SW 1271 (cell line): ENCODE measurements at regions not wholly inside any gene's neighbourhood (a gene's known extent, or its start where the extent isn't known, plus 50 kb on each side); places are given as distances from the start of the nearest gene placed in this dataset.
"Not testable (repeated sequence)": the region's sequence is repeated elsewhere in the genome, so short reads cannot be mapped to it uniquely, and the experiment has no call there.

Experiments
- DNase-seq, 2 experiments: peaks; one replicate each; lab custom pipeline; 2025; lab: John Stamatoyannopoulos, UW

DNA sequence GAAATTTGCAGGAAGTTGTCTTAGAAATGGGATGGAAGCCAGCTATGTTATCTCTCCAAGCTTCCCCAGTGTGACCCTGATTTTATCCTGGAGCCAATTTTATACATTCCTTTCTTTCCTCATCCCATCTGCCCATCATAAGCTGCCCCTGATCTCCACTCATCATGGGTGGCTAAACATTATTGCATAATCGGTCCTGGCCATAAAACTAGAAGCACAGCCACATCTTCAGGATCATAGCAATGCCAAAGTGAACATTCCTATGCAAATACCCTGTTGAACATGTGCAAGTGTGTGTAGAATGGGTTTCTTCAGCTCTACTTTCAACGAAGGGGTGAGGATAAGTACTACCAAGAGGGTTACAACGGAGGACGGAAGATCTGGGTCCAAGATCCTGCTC, 50.6 kb upstream of the COG2 start:
- DNase-seq, result no peak

GRCh38 chr1:230589951-230590350, 52.3 kb upstream of the COG2 start:
- DNase-seq, result no peak

DNA sequence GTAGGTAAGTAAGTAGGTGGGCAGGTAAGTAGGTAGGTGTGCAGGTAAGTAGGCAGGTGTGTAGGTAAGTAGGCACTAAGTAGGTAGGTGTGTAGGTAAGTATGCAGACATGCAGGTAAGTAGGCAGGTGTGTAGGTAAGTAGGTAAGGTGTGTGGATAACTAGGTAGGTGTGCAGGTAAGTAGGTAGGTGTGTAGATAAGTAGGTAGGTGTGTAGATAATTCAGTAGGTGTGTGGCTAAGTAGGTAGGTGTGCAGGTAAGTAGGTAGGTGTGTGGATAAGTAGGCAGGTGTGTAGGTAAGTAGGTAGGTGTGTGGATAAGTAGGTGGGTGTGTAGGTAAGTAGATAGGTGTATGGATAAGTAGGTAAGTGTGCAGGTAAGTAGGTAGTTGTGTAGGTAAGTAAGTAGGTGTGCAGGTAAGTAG, 53.9 kb upstream of the COG2 start:
- no peak for DNase-seq

DNA sequence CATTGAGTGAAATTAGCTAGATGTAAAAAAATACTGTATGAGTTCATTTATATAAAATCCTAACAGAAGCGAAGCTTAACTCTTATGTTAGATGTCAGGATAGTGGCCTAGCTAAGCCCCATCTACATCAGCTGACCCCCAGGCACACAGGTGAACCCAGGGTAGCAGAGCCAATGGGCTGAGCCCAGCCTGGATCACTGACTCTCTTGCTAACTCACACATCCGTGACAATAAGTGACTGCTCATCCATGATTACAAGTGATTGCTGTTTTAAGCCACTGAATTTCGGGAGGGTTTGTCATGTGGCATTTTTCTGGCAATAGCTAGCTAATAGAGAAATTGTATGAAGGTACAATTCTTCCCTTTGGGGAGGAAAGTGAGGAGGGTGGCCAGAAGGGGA, 55.2 kb upstream of the COG2 start:
- no peak for DNase-seq

DNA sequence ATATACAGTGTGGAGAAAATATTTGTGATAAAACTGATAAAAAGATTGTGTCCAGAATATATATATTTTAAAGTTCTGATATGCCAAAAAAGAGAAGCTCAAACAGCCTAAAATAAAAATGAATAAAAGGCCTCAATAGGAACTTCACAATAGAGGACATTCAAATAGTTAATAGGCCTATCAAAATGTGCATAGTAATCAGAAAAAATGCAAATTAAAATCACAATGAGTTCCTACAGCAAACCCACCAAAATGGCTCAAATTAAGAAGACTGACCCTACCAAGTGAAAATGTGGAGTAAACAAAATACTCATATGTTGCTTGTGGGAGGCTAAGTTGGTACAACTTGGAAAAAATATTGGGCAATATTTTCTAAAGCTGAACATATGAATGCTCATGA, 57.6 kb upstream of the COG2 start:
- no peak for DNase-seq

- DNase-seq, result no peak
These were observed 60.7 kb upstream of the COG2 start for GRCh38 chr1:230581446-230582079.

DNA sequence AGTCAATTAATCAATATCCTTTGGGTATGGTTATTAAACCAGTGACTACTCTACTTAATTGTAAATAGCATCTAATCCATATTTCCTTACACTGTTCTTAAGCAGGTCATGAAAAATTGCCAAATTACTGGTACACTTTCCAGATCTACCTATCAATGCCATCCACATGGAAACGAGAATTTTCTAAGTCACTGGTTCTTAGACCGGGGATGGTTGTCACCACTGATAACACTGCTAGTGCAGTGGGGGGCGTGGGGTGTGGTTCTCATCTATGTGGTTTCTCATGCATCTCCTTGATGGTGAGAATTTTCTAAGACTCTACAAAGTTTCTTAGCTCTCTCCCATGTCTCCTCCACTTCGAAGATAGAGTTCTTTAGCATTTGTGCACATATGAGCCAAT, 63.7 kb upstream of the COG2 start:
- DNase-seq, result no peak

DNA sequence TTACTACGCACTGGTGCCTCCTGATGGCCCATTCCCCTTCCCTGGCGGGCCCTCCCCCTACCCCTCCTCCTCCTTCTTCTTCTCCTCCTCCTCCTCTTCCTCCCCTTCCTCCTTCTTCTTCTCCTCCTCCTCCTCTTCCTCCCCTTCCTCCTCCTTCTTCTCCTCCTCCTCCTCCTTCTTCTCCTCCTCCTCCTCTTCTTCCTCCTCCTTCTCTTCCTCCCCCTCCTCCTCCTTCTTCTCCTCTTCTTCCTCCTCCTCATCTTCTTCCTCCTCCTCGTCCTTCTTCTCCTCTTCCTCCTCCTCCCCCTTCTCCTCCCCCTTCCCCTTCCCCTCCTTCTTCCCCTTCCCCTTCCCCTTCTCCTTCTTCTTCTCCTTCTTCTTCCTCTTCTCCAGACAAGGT, 64.7 kb upstream of the COG2 start:
- no peak for DNase-seq

- DNase-seq, result no peak
These were observed 66.3 kb upstream of the COG2 start for GRCh38 chr1:230575886-230576500.

DNA sequence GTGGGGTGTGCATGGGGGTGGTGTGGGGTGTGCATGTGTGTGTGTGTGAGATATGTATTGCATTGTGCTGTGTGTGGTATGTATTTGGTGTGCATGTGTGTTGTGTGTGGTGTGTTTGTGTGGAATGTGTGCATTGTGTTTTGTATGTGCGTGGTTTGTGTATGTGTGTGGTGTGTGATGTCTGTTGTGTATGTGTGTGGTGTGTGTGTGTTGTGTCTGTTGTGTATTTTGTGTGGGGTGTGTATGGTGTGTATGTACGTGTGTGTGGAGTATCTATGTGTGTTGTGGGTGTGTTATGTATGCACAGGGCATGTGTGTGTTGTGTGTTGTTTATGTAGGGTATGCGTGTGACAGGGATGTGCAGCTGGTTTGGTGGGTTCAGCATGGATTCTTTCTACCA, 67.8 kb upstream of the COG2 start:
- no peak for DNase-seq

- DNase-seq, result no peak
These were observed 68.6 kb upstream of the COG2 start for GRCh38 chr1:230573658-230574057.

DNA sequence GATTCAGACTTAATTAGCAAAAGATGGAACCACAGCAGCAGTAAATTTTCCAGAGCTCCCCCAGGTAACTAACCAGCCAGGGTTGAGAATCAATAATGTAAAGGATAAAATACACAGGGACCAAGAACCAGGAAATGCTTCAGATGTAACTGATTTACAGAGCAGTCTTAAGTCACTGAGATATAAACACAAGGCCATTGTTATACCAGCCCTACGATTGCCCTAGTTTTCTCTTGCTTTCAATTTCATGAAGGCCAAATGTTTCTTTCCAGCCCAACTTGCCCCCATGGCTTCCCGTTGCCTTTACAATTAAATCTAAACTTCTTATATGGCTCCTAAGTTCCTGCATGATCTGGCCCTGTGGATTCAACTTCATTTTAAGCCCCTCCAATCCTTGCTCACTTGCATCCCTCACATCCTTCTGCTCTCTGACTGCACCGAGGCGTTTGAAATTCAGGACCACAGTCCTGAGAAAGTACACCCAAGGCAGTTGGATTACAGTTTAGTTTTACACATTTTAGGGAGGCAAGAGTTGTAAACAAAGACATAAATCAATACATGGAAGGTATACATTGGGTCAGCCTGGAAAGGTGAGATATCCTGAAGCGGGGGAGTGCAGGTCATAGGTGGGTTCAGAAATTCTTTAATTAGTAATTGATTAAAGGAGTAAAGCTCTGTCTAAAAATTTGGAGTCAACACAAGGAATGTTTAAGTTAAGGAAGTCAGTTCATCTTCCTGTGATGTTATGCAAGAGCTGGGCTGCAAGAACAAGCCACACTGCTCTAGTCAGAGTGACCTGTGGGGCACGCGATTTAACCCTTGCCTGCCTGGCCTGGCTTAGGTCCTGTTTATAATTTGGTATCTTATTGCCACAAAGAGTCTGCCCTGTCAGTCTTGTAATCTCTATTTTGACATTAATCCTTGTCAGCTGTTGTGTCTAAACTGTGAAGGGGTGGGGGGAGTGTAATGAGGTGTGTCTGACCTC, 69.9 kb upstream of the COG2 start:
- DNase-seq, result no peak

DNA sequence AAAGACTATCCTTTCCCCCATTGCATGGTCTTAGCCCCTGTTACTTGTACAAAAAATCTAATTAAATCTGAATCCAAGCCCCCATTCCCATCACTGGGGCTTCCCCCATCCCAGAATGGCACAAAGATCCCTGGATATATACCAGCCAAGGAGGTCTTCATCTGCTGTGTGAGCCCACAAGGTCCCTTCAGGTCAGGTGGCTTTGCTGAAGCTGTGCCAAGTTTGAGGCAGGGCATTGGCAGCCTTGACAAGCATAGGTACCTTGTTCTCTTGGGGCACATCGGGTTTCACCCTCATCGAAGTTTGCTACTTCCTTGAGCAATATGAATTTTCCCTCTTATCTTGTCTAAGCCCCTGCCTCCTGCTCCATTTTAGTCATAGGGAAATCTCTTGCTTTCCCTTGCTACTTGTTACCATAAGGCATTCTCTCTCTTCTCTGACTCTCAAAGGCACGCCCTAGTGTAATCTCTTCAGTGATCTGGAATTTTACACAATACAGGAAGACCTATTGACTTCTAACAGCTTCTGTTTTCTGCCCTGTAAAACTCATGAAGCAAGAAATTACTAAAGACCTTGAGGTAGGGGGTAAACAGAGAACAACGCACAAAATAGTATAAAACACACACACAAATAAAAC, 71.4 kb upstream of the COG2 start:
- no peak for DNase-seq

DNA sequence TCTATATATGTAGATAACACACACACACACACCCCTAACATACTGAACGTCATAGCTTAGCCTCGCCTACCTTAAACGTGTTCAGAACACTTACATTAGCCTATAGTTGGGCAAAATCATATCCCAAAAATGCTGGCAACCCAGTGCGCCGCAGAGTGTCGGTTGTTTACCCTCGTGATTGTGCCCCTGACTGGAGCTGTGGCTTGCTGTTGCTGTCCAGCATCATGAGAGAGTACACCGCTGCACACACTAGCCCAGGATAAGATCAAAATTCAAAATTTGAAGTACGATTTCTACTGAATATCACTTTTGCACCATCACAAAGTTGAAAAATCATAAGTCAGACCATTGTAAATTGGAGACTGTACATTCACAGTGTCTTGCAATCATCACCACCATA, 73.1 kb upstream of the COG2 start:
- DNase-seq, result no peak

GRCh38 chr1:230568676-230569075, 73.6 kb upstream of the COG2 start:
- DNase-seq, result no peak

DNA sequence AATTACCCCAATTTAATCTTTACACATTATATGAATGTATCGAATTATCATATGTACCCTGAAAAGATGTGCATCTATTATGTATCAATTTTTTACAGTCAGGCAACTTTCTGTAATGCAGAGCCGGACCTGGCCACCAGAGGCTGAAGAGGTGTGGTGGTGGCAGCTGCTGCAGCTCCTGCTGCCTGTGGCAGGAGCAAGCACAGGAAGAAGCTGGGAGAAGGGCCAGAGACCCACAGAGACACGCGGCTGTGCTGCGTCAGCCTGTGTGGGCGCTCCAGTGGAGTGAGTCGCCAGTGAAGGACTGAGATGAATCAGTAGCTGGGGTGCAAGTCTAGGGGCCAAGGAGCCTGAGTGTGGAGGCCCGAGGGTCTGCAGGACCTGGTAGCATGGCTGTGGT, 74.3 kb upstream of the COG2 start:
- no peak for DNase-seq

DNA sequence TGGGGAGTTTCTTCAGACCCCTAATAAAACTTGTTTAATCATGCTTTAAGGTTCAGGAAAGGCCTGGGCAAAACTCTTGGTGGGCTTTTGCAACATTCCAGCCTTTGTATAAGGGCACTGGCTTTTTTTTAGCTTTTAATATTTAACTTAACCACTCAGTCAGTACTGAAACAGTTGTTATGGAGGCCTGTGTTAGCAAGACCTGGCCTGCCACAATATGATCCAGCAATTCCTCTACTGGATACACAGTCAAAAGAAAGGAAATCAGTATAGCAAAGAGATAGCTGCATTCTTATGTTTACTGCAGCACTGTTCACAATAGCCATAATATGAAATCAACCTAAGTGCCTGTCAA, 75.1 kb upstream of the COG2 start:
- DNase-seq, result no peak

DNA sequence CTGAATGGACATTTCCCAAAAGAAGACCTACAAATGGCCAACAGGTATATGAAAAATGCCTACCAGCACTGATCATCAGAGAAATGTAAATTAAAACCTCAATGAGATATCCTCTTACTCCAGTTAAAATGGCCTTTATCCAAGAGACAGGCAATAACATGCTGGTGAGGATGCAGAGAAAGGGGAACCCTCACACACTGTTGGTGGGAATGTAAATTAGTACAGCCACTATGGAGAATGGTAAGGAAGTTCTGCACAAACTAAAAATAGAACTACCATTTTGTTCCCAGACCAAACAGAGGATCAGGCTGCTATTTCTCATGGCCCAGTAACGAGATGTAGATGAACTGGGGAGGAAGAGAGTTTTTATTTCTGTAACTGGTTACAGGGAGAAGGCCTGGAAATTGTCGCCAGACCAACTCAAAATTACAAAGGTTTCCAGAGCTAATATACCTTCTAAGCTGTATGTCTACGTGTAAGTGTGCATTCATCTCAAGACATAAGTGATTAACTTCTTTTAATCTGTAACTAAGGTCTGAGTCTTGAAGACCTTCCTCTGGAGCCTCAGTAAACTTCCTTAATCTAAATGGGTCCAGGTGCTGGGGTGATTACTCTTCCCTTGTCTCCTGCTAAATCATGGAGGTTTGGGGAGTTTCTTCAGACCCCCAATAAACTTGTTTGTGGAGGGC, 75.6 kb upstream of the COG2 start:
- DNase-seq, result not testable (repeated sequence)

DNA sequence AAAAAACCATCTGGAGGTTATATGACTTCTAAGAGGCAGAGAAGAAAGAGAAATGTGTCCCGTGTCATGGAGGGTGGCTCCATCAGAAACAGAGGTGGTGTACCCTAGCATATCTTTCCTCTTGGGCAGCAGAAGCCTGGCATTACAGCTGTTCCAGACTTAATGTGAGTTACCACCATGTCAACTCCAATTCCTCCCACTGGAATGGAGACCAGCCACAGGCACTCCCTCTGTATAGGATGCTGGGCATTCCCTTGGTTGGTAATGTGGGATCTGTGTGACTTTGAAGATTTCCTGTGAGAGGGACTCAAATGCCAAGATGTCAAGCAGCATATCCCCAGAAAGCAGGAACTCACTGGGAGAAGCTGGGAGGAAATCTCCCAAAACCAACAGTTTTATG, 77.1 kb upstream of the COG2 start:
- DNase-seq, result no peak

DNA sequence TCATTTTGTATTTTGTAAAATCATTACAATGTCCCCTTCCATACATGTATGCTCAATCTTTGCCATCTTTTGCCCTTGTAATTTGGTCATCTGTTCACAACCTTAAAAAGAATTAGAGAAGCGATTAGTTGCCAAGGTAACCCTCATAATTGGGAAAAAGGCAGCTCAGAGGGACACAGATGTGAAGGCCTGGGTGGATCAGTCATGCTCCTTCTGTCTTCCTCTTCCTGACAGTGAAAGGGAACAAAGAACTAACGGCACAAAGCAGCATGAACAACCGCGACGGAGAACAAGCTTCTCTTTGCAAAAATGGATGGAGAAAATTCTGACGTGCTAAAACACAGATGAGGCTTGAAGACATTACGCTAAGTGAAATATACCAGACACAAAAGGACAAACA, 78.7 kb upstream of the COG2 start:
- no peak for DNase-seq

DNA sequence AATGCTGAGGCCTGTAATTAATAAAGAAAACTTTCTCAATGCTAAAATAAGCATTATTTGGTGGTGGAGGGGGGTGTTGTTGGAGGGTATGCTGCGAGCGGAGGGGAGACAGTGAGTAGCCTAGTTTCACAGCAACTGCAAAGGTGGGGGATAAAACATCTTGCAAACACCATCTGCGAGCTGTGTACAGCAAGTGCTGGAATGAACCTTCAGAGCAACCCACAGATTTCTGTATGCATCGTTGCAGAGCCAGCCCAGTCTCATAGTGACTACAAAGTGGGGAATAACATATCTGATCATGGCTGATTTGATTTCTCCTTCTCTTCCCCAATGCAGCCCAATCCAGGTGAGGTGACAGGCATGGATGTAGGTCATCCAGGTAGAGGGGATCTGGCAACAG, 80.7 kb upstream of the COG2 start:
- DNase-seq, result no peak

- DNase-seq, result no peak
These were observed 84.0 kb upstream of the COG2 start for GRCh38 chr1:230558324-230558723.
